Pancreas (tissue), 10 donors: ENCODE measurements at regions not wholly inside any gene's neighbourhood (a gene's known extent, or its start where the extent isn't known, plus 50 kb on each side); places are given as distances from the start of the nearest gene placed in this dataset.

Experiments used
- ATAC-seq, 4 donors: fragments of 200-7000 bp; cut with Tn5 transposase; one replicate each; pipeline versions ENCODE4 v1.8.0 to v1.9.1; 2020; ENCODE audit warnings: mild to moderate bottlenecking in 4 of 4, moderate library complexity in 4 of 4
- DNase-seq, 6 donors: peaks; one replicate each; pipeline ENCODE4 v3.0.0-alpha.2; 2020
- FAIRE-seq: peaks from 2 replicates; lab custom pipeline; 2012; peaks lifted over from hg19 to GRCh38; lab: Jason Lieb, UNC
- H3K27ac ChIP-seq, 4 donors: fragments of 200-600 bp; sonication (generic); 1 replicate in 3 of 4; 2 replicates in 1 of 4; pipeline versions ENCODE4 v1.5.0 to v1.8.0; 2020
- H3K27me3 ChIP-seq, 4 donors: fragments of 200-600 bp; one replicate each; pipeline ENCODE4 v1.8.0; 2021
- H3K36me3 ChIP-seq, 3 donors: fragments of 200-600 bp; sonication (generic) in 1 of 3; one replicate each; pipeline versions ENCODE4 v1.5.0 to v1.8.0; 2020 to 2021
- H3K4me1 ChIP-seq, 3 donors: fragments of 200-600 bp; one replicate each; pipeline ENCODE4 v1.8.0; 2021
- H3K4me3 ChIP-seq, 4 donors: fragments of 200-600 bp; sonication (generic) in 2 of 4; one replicate each; pipeline versions ENCODE4 v1.5.0 to v1.8.0; 2020 to 2021
- H3K9me3 ChIP-seq, 4 donors: fragments of 200-600 bp; one replicate each; pipeline ENCODE4 v1.8.0; 2021
- WGBS, 2 donors: extraction: QIAGEN DNeasy Blood & Tissue Kit; methylation state at CpG; one replicate each; pipeline ENCODE4 v1.1.7; 2013; 5-methylcytosine and 5-hydroxymethylcytosine counted together
- intact Hi-C, 3 donors: fragments of 100-400 bp; cut with DNase I; formaldehyde crosslinking; loops; one replicate each; pipeline versions ENCODE4 v1.11.1 to v1.14.2; 2022
- TF ChIP-seq, protein P1 (sequence below), 4 donors: fragments of 200-600 bp; sonication (generic) in 3 of 4; IDR thresholded peaks; one replicate each; pipeline versions ENCODE4 v1.5.0 to v1.8.0; 2021; ENCODE audit warnings: antibody characterized with exemption in 4 of 4
- donor health status: healthy with polysubstance abuse.
- donor health status: DM: no; HTN: no; CAD: no; lungs with moderate emphysema.
- donor health status: DM: no; HTN: no; CAD: no.
- donor health status: control.
- donor health status: control.
- donor health status: Bipolar disorder and iron deficiency.
- donor health status: DM: yes; HTN: yes; CAD: no.
- donor health status: DM: no; HTN: no; CAD: no.
- donor health status: DM: no; HTN: no; CAD: no.
- donor health status: DM: yes; HTN: yes; CAD: no.

- ATAC-seq: no peak
- 40 to 44% methylated on average over 2 of the region's 2 CpGs for WGBS, 2 donors
- Histone ChIP-seq H3K27me3 (no peaks in the 10 kb centered on the region), H3K36me3 (no peaks in the 10 kb centered on the region), H3K4me3 (no peak overlapping the region), H3K9me3 (no peaks in the 10 kb centered on the region), H3K27ac (no peak overlapping the region), H3K4me1 (no peaks in the 10 kb centered on the region)
- no peak for DNase-seq
- intact Hi-C loops: no loop called here
- TF ChIP-seq, protein P1, sequence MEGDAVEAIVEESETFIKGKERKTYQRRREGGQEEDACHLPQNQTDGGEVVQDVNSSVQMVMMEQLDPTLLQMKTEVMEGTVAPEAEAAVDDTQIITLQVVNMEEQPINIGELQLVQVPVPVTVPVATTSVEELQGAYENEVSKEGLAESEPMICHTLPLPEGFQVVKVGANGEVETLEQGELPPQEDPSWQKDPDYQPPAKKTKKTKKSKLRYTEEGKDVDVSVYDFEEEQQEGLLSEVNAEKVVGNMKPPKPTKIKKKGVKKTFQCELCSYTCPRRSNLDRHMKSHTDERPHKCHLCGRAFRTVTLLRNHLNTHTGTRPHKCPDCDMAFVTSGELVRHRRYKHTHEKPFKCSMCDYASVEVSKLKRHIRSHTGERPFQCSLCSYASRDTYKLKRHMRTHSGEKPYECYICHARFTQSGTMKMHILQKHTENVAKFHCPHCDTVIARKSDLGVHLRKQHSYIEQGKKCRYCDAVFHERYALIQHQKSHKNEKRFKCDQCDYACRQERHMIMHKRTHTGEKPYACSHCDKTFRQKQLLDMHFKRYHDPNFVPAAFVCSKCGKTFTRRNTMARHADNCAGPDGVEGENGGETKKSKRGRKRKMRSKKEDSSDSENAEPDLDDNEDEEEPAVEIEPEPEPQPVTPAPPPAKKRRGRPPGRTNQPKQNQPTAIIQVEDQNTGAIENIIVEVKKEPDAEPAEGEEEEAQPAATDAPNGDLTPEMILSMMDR (IDR thresholded peaks at IDR 0.05): no peak
- no peak for FAIRE-seq
Observed at GRCh38 chr2:209230560-209230959, 193.3 kb upstream of the MAP2 start.

DNA sequence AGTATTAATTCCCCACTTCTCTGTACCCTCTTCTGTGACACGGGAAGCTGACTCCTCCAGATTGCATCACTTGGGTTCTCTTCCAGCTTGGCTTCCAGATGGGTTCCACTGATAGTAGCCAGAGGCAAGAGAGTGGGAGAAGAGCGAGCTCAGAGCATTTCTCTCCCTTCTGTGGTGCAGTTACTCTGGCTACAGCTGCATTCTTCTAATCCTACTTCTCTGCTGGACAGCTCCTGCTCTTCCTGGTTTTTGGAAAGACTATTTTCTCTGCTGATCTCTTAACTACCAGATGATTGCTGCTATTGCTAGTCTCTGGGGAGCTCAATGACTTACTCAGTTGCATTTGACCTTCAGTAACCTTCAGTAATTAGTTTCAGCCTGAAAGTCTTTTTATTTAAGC, 187.5 kb upstream of the MAP2 start:
- FAIRE-seq: no peak
- Histone ChIP-seq H3K27me3 (no peaks in the 10 kb centered on the region), H3K27ac (no peak overlapping the region), H3K4me1 (peaks cover 5 to 28% (median 10%) of the 10 kb centered on the region in 3 donors), H3K9me3 (peaks cover 0 to 3% (median 0%) of the 10 kb centered on the region in 4 donors), H3K36me3 (no peaks in the 10 kb centered on the region), H3K4me3 (no peak overlapping the region)
- 68 to 77% methylated on average over 2 of the region's 2 CpGs for WGBS, 2 donors
- no peak for DNase-seq
- intact Hi-C loops: no loop called here
- ATAC-seq: no peak
- TF ChIP-seq, protein P1 (IDR thresholded peaks at IDR 0.05): no peak

- Histone ChIP-seq H3K36me3 (no peaks in the 10 kb centered on the region), H3K4me3 (no peak overlapping the region), H3K27ac (peak overlapping the region; percentile 21 to 83 (median 64)), H3K4me1 (peaks cover 5 to 28% (median 10%) of the 10 kb centered on the region in 3 donors), H3K27me3 (no peaks in the 10 kb centered on the region), H3K9me3 (peaks cover 0 to 5% (median 0%) of the 10 kb centered on the region in 4 donors)
- ATAC-seq: peak; percentile 77 to 84 (median 80)
- TF ChIP-seq, protein P1 (IDR thresholded peaks at IDR 0.05): no peak
- no peak for FAIRE-seq
- 27 to 29% methylated on average over 3 of the region's 3 CpGs for WGBS, 2 donors
- intact Hi-C loops: no loop called here
- peak in 2 of 6 donors; percentile 11 to 12 for DNase-seq
Observed at GRCh38 chr2:209238765-209239584, 184.9 kb upstream of the MAP2 start.

DNA sequence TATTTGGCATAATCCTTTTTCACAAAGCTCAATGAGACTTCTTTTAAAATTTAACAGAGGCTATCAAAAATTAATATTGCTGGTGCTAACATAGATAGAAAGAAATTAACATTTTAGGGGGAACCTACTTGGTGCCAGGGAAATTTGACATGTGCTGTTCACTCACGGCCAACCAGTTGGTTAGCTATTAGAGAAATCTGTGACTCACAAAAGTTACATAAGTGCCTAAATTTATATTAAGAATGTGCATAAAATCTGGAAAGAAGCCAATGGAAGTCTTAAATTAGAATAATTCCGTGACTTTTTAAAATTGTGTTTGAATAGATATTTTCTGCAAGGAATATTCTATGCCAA, 184.3 kb upstream of the MAP2 start:
- Histone ChIP-seq H3K27me3 (no peaks in the 10 kb centered on the region), H3K9me3 (peaks cover 0 to 5% (median 0%) of the 10 kb centered on the region in 4 donors), H3K4me1 (peaks cover 5 to 28% (median 10%) of the 10 kb centered on the region in 3 donors), H3K27ac (peak overlapping the region; percentile 21 to 83 (median 64)), H3K4me3 (no peak overlapping the region), H3K36me3 (no peaks in the 10 kb centered on the region)
- TF ChIP-seq, protein P1 (IDR thresholded peaks at IDR 0.05): no peak
- DNase-seq: peak in 4 of 6 donors; percentile 33 to 59 (median 44)
- 10 to 11% methylated on average over 2 of the region's 2 CpGs for WGBS, 2 donors
- intact Hi-C loops: no loop called here
- no peak for FAIRE-seq
- ATAC-seq: peak; percentile 87 to 93 (median 91)

DNA sequence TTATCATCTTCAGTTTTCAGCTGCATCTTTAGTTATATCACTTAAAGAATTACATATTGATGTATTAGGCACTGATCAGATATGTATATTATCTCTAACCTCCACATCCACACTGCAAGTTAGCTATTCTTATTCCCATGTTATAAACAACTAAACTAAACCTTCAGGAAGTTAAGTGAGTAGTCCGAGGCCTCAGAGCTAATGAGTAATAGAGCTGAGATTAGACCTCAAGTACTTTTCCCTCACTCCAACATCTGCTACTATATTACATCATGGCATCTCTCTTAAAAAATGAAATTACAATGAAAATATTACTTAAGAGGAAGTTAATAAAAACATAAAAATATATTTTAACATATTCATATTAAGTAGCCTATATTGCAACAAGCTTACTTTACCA, 183.6 kb upstream of the MAP2 start:
- ATAC-seq: peak; percentile 52 to 76 (median 66)
- TF ChIP-seq, protein P1 (IDR thresholded peaks at IDR 0.05): no peak
- H3K27me3 ChIP-seq: no peaks in the 10 kb centered on the region
- no peak for DNase-seq
- H3K4me3 ChIP-seq: no peak overlapping the region
- peaks cover 5 to 28% (median 10%) of the 10 kb centered on the region in 3 donors for H3K4me1 ChIP-seq
- WGBS, 2 donors: 0% methylated on average over 1 of the region's 1 CpG
- FAIRE-seq: no peak
- no peaks in the 10 kb centered on the region for H3K36me3 ChIP-seq
- peak overlapping the region in 3 of 4 donors; percentile 58 to 83 (median 70) for H3K27ac ChIP-seq
- peaks cover 0 to 5% (median 0%) of the 10 kb centered on the region in 4 donors for H3K9me3 ChIP-seq
- intact Hi-C loops: no loop called here
